Tibial nerve (tissue), 4 donors: ENCODE measurements at regions not wholly inside any gene's neighbourhood (a gene's known extent, or its start where the extent isn't known, plus 50 kb on each side); places are given as distances from the start of the nearest gene placed in this dataset.
"Not testable (repeated sequence)": the region's sequence is repeated elsewhere in the genome, so short reads cannot be mapped to it uniquely, and the experiment has no call there.

ENCODE experiments used
- CTCF ChIP-seq, 5 experiments: fragments of 200-600 bp in 3 of 5; fragments of 450-650 bp in 2 of 5; sonication (generic) in 3 of 5; IDR thresholded peaks; one replicate each; pipeline ENCODE4 v1.5.1; 2016 to 2019; ENCODE audit warnings: antibody characterized with exemption in 5 of 5, mild to moderate bottlenecking in 3 of 5, moderate library complexity in 2 of 5
- EP300 ChIP-seq, 2 donors: sonication (generic); formaldehyde crosslinking; IDR thresholded peaks; one replicate each; pipeline ENCODE4 v1.6.1; 2017; ENCODE audit warnings: antibody characterized with exemption in 2 of 2, mild to moderate bottlenecking in 1 of 2
- POLR2A ChIP-seq, 2 donors: fragments of 450-650 bp; IDR thresholded peaks; one replicate each; pipeline ENCODE4 v1.6.1; 2017; ENCODE audit warnings: antibody characterized with exemption in 2 of 2, mild to moderate bottlenecking in 2 of 2, moderate library complexity in 2 of 2

- TF ChIP-seq CTCF, POLR2A, EP300 (IDR thresholded peaks at IDR 0.05): not testable (repeated sequence)
Observed at GRCh38 chr16:31990261-31990660, 116.7 kb downstream of the ZNF267 start.
